Type B pancreatic cell (in vitro differentiated cells): ENCODE measurements at regions not wholly inside any gene's neighbourhood (a gene's known extent, or its start where the extent isn't known, plus 50 kb on each side); places are given as distances from the start of the nearest gene placed in this dataset.

Experiments
- DNase-seq: peaks from one replicate; pipeline ENCODE4 v3.0.0; 2021; ENCODE audit warnings: mixed read lengths; ENCODE audit not compliant: unreplicated experiment; ENCODE audit errors: extremely low spot score
- H3K27ac Mint-ChIP-seq: 2 replicates; pipeline ENCODE4 v1.8.0; 2021; ENCODE audit warnings: mild to moderate bottlenecking, mixed read lengths
- H3K27me3 Mint-ChIP-seq: 2 replicates; pipeline ENCODE4 v1.8.0; 2021; ENCODE audit warnings: mixed read lengths
- H3K36me3 Mint-ChIP-seq: 2 replicates; pipeline ENCODE4 v1.8.0; 2021; ENCODE audit warnings: mixed read lengths
- H3K4me1 Mint-ChIP-seq: one replicate; pipeline ENCODE4 v1.8.0; 2021; ENCODE audit warnings: mixed read lengths; ENCODE audit not compliant: unreplicated experiment
- H3K4me3 Mint-ChIP-seq: 2 replicates; pipeline ENCODE4 v1.8.0; 2021; ENCODE audit warnings: mild to moderate bottlenecking, mixed read lengths
- H3K9me3 Mint-ChIP-seq: 2 replicates; pipeline ENCODE4 v1.8.0; 2021; ENCODE audit warnings: mixed read lengths
- CTCF ChIP-seq: fragments of 200-600 bp; sonication (generic); conservative IDR thresholded peaks from 2 replicates; pipeline ENCODE4 v1.5.0; 2021; ENCODE audit warnings: antibody characterized with exemption, mild to moderate bottlenecking

- Mint-ChIP-seq H3K36me3 (no peaks in the 10 kb centered on the region), H3K4me3 (no peak overlapping the region), H3K27me3 (no peaks in the 10 kb centered on the region), H3K27ac (no peak overlapping the region), H3K9me3 (peaks cover 5% of the 10 kb centered on the region), H3K4me1 (no peaks in the 10 kb centered on the region)
- DNase-seq, result no peak
- TF ChIP-seq CTCF, result no peak
Measured at GRCh38 chr7:10316488-10316887, 657.2 kb upstream of the PHF14 start.

GRCh38 chr7:10325395-10325794, 648.3 kb upstream of the PHF14 start:
- no peaks in the 10 kb centered on the region for H3K36me3 Mint-ChIP-seq
- no peaks in the 10 kb centered on the region for H3K9me3 Mint-ChIP-seq
- DNase-seq, result no peak
- no peaks in the 10 kb centered on the region for H3K4me1 Mint-ChIP-seq
- H3K4me3 Mint-ChIP-seq, result no peak overlapping the region
- no peaks in the 10 kb centered on the region for H3K27me3 Mint-ChIP-seq
- TF ChIP-seq CTCF, result no peak
- H3K27ac Mint-ChIP-seq, result no peak overlapping the region

GRCh38 chr7:10343108-10343507, 630.6 kb upstream of the PHF14 start:
- Mint-ChIP-seq H3K4me1 (no peaks in the 10 kb centered on the region), H3K9me3 (no peaks in the 10 kb centered on the region), H3K4me3 (no peak overlapping the region), H3K36me3 (no peaks in the 10 kb centered on the region), H3K27ac (no peak overlapping the region), H3K27me3 (no peaks in the 10 kb centered on the region)
- no peak for TF ChIP-seq CTCF
- DNase-seq, result no peak

- no peak for TF ChIP-seq CTCF
- Mint-ChIP-seq H3K27ac (no peak overlapping the region), H3K4me3 (no peak overlapping the region), H3K27me3 (no peaks in the 10 kb centered on the region), H3K9me3 (no peaks in the 10 kb centered on the region), H3K4me1 (no peaks in the 10 kb centered on the region), H3K36me3 (no peaks in the 10 kb centered on the region)
- no peak for DNase-seq
Measured at GRCh38 chr7:10346032-10346431, 627.6 kb upstream of the PHF14 start.

GRCh38 chr7:10355816-10356215, 617.9 kb upstream of the PHF14 start:
- TF ChIP-seq CTCF, result no peak
- H3K4me3 Mint-ChIP-seq, result no peak overlapping the region
- no peaks in the 10 kb centered on the region for H3K4me1 Mint-ChIP-seq
- no peak for DNase-seq
- no peaks in the 10 kb centered on the region for H3K9me3 Mint-ChIP-seq
- no peaks in the 10 kb centered on the region for H3K27me3 Mint-ChIP-seq
- no peaks in the 10 kb centered on the region for H3K36me3 Mint-ChIP-seq
- H3K27ac Mint-ChIP-seq, result no peak overlapping the region

- H3K36me3 Mint-ChIP-seq, result no peaks in the 10 kb centered on the region
- H3K27ac Mint-ChIP-seq, result no peak overlapping the region
- no peaks in the 10 kb centered on the region for H3K4me1 Mint-ChIP-seq
- no peaks in the 10 kb centered on the region for H3K27me3 Mint-ChIP-seq
- no peak overlapping the region for H3K4me3 Mint-ChIP-seq
- H3K9me3 Mint-ChIP-seq, result no peaks in the 10 kb centered on the region
- no peak for DNase-seq
- no peak for TF ChIP-seq CTCF
Measured at GRCh38 chr7:10360050-10360449, 613.6 kb upstream of the PHF14 start.
